NOMO-1 treated with dmso at 0.1 percent for 144 hours (cell line): ENCODE measurements at regions not wholly inside any gene's neighbourhood (a gene's known extent, or its start where the extent isn't known, plus 50 kb on each side); places are given as distances from the start of the nearest gene placed in this dataset.
A peak's percentile ranks its signal among the peaks of the same experiment; 100 is the strongest.

ENCODE experiments used
- DNase-seq: peaks from one replicate; lab custom pipeline; 2025; ENCODE audit not compliant: unreplicated experiment; lab: John Stamatoyannopoulos, UW

- no peak for DNase-seq
Observed at GRCh38 chr2:40559175-40559574, 107.3 kb upstream of the SLC8A1 start.

GRCh38 chr2:40564184-40564583 lies 112.3 kb upstream of the SLC8A1 start:
- peak; percentile 63 for DNase-seq

GRCh38 chr2:40579247-40579646 lies 127.4 kb upstream of the SLC8A1 start:
- DNase-seq: no peak

- no peak for DNase-seq
Observed at GRCh38 chr2:40584432-40584831, 132.5 kb upstream of the SLC8A1 start.

GRCh38 chr2:40591774-40592173 lies 139.9 kb upstream of the SLC8A1 start:
- no peak for DNase-seq

- no peak for DNase-seq
Observed at GRCh38 chr2:40592218-40592617, 140.3 kb upstream of the SLC8A1 start.

- no peak for DNase-seq
Observed at GRCh38 chr2:40606862-40607261, 155.0 kb upstream of the SLC8A1 start.

GRCh38 chr2:40611196-40611595 lies 159.3 kb upstream of the SLC8A1 start:
- no peak for DNase-seq

GRCh38 chr2:40625849-40626248 lies 174.0 kb upstream of the SLC8A1 start:
- DNase-seq: peak; percentile 33

- DNase-seq: no peak
Observed at GRCh38 chr2:40628556-40628955, 176.7 kb upstream of the SLC8A1 start.

- no peak for DNase-seq
Observed at GRCh38 chr2:40629768-40630434, 178.0 kb upstream of the SLC8A1 start.

GRCh38 chr2:40639320-40639719 lies 187.4 kb upstream of the SLC8A1 start:
- no peak for DNase-seq

GRCh38 chr2:40642237-40642636 lies 190.3 kb upstream of the SLC8A1 start:
- no peak for DNase-seq

GRCh38 chr2:40642726-40643125 lies 190.8 kb upstream of the SLC8A1 start:
- no peak for DNase-seq

- no peak for DNase-seq
Observed at GRCh38 chr2:40646642-40647041, 194.8 kb upstream of the SLC8A1 start.

GRCh38 chr2:40652155-40652554 lies 200.3 kb upstream of the SLC8A1 start:
- no peak for DNase-seq

GRCh38 chr2:40653829-40654228 lies 201.9 kb upstream of the SLC8A1 start:
- no peak for DNase-seq

- DNase-seq: no peak
Observed at GRCh38 chr2:40654346-40654745, 202.5 kb upstream of the SLC8A1 start.

GRCh38 chr2:40658941-40659340 lies 207.1 kb upstream of the SLC8A1 start:
- DNase-seq: no peak

GRCh38 chr2:40665493-40666232 lies 213.8 kb upstream of the SLC8A1 start:
- no peak for DNase-seq

GRCh38 chr2:40666398-40666797 lies 214.5 kb upstream of the SLC8A1 start:
- no peak for DNase-seq

- peak; percentile 47 for DNase-seq
Observed at GRCh38 chr2:40668425-40668824, 216.5 kb upstream of the SLC8A1 start.
